NCI-H2029 (cell line): ENCODE measurements at regions not wholly inside any gene's neighbourhood (a gene's known extent, or its start where the extent isn't known, plus 50 kb on each side); places are given as distances from the start of the nearest gene placed in this dataset.
"Not testable (repeated sequence)": the region's sequence is repeated elsewhere in the genome, so short reads cannot be mapped to it uniquely, and the experiment has no call there.

Source experiments
- DNase-seq: peaks from one replicate; lab custom pipeline; 2025; lab: John Stamatoyannopoulos, UW

GRCh38 chr2:109669731-109670130 is 55.6 kb downstream of the SOWAHC start:
- DNase-seq, result no peak

- no peak for DNase-seq
Observed at GRCh38 chr2:109670556-109671411, 56.6 kb downstream of the SOWAHC start.

GRCh38 chr2:109674894-109675534 is 60.9 kb downstream of the SOWAHC start:
- no peak for DNase-seq

- no peak for DNase-seq
Observed at GRCh38 chr2:109675666-109676345, 61.6 kb downstream of the SOWAHC start.

GRCh38 chr2:109676346-109676902 is 62.3 kb downstream of the SOWAHC start:
- DNase-seq, result no peak

- not testable (repeated sequence) for DNase-seq
Observed at GRCh38 chr2:109677121-109677731, 63.1 kb downstream of the SOWAHC start.

- DNase-seq, result no peak
Observed at GRCh38 chr2:109677835-109678580, 63.8 kb downstream of the SOWAHC start.

- not testable (repeated sequence) for DNase-seq
Observed at GRCh38 chr2:109678724-109679201, 64.6 kb downstream of the SOWAHC start.

- no peak for DNase-seq
Observed at GRCh38 chr2:109679225-109679624, 65.1 kb downstream of the SOWAHC start.

GRCh38 chr2:109679626-109680025 is 65.5 kb downstream of the SOWAHC start:
- DNase-seq, result no peak

GRCh38 chr2:109680523-109681297 is 66.5 kb downstream of the SOWAHC start:
- DNase-seq, result no peak

- DNase-seq, result no peak
Observed at GRCh38 chr2:109681633-109682380, 67.6 kb downstream of the SOWAHC start.

GRCh38 chr2:109683452-109683851 is 69.3 kb downstream of the SOWAHC start:
- no peak for DNase-seq

- no peak for DNase-seq
Observed at GRCh38 chr2:109685453-109685852, 71.3 kb downstream of the SOWAHC start.

- DNase-seq, result no peak
Observed at GRCh38 chr2:109686921-109687320, 72.8 kb downstream of the SOWAHC start.

- no peak for DNase-seq
Observed at GRCh38 chr2:109689182-109689930, 75.2 kb downstream of the SOWAHC start.

GRCh38 chr2:109689973-109690372 is 75.8 kb downstream of the SOWAHC start:
- DNase-seq, result no peak

GRCh38 chr2:109690457-109690821 is 76.3 kb downstream of the SOWAHC start:
- no peak for DNase-seq
